Anterior cingulate cortex (tissue), 58 donors: ENCODE measurements at regions not wholly inside any gene's neighbourhood (a gene's known extent, or its start where the extent isn't known, plus 50 kb on each side); places are given as distances from the start of the nearest gene placed in this dataset.
"Not testable (repeated sequence)": the region's sequence is repeated elsewhere in the genome, so short reads cannot be mapped to it uniquely, and the experiment has no call there.

Experiments used
- DNase-seq, 58 donors: peaks; one replicate each; lab custom pipeline; 2025; lab: John Stamatoyannopoulos, UW

GRCh38 chr2:193371200-193371599 lies 1176.5 kb upstream of the TMEFF2 start:
- DNase-seq, result no peak

- no peak for DNase-seq
Measured at GRCh38 chr2:193368615-193369014, 1173.9 kb upstream of the TMEFF2 start.

- DNase-seq, result no peak
Measured at GRCh38 chr2:193357508-193357907, 1162.8 kb upstream of the TMEFF2 start.

GRCh38 chr2:193352665-193353242 lies 1158.0 kb upstream of the TMEFF2 start:
- DNase-seq, result not testable (repeated sequence)

- no peak for DNase-seq
Measured at GRCh38 chr2:193350509-193350908, 1155.8 kb upstream of the TMEFF2 start.

GRCh38 chr2:193349642-193350041 lies 1154.9 kb upstream of the TMEFF2 start:
- DNase-seq, result no peak

GRCh38 chr2:193348055-193348454 lies 1153.3 kb upstream of the TMEFF2 start:
- no peak for DNase-seq

GRCh38 chr2:193336781-193337180 lies 1142.0 kb upstream of the TMEFF2 start:
- no peak for DNase-seq

GRCh38 chr2:193334401-193334800 lies 1139.7 kb upstream of the TMEFF2 start:
- no peak for DNase-seq

GRCh38 chr2:193333539-193333938 lies 1138.8 kb upstream of the TMEFF2 start:
- DNase-seq, result no peak

- DNase-seq, result no peak
Measured at GRCh38 chr2:193332941-193333340, 1138.2 kb upstream of the TMEFF2 start.

- DNase-seq, result no peak
Measured at GRCh38 chr2:193331676-193332075, 1136.9 kb upstream of the TMEFF2 start.

GRCh38 chr2:193326296-193326695 lies 1131.6 kb upstream of the TMEFF2 start:
- DNase-seq, result no peak

GRCh38 chr2:193315428-193316091 lies 1120.8 kb upstream of the TMEFF2 start:
- DNase-seq, result no peak

- DNase-seq, result no peak
Measured at GRCh38 chr2:193303464-193303863, 1108.7 kb upstream of the TMEFF2 start.

GRCh38 chr2:193294371-193294770 lies 1099.6 kb upstream of the TMEFF2 start:
- no peak for DNase-seq

GRCh38 chr2:193279361-193279760 lies 1084.6 kb upstream of the TMEFF2 start:
- DNase-seq, result no peak

GRCh38 chr2:193276988-193277387 lies 1082.3 kb upstream of the TMEFF2 start:
- DNase-seq, result no peak

GRCh38 chr2:193276560-193276959 lies 1081.8 kb upstream of the TMEFF2 start:
- no peak for DNase-seq

GRCh38 chr2:193276069-193276468 lies 1081.3 kb upstream of the TMEFF2 start:
- DNase-seq, result no peak

- no peak for DNase-seq
Measured at GRCh38 chr2:193272011-193272410, 1077.3 kb upstream of the TMEFF2 start.

- no peak for DNase-seq
Measured at GRCh38 chr2:193270816-193271215, 1076.1 kb upstream of the TMEFF2 start.
